GM12872 (cell line): ENCODE measurements at regions not wholly inside any gene's neighbourhood (a gene's known extent, or its start where the extent isn't known, plus 50 kb on each side); places are given as distances from the start of the nearest gene placed in this dataset.

Experiments used
- TF ChIP-seq, protein P1 (sequence below): IDR thresholded peaks from 3 replicates; pipeline ENCODE4 v1.5.1; 2011; ENCODE audit warnings: low read depth, mild to moderate bottlenecking, low read length, moderate library complexity; ENCODE audit not compliant: insufficient read depth

GRCh38 chr13:109436841-109437240 is 349.5 kb downstream of the IRS2 start:
- TF ChIP-seq, protein P1, sequence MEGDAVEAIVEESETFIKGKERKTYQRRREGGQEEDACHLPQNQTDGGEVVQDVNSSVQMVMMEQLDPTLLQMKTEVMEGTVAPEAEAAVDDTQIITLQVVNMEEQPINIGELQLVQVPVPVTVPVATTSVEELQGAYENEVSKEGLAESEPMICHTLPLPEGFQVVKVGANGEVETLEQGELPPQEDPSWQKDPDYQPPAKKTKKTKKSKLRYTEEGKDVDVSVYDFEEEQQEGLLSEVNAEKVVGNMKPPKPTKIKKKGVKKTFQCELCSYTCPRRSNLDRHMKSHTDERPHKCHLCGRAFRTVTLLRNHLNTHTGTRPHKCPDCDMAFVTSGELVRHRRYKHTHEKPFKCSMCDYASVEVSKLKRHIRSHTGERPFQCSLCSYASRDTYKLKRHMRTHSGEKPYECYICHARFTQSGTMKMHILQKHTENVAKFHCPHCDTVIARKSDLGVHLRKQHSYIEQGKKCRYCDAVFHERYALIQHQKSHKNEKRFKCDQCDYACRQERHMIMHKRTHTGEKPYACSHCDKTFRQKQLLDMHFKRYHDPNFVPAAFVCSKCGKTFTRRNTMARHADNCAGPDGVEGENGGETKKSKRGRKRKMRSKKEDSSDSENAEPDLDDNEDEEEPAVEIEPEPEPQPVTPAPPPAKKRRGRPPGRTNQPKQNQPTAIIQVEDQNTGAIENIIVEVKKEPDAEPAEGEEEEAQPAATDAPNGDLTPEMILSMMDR: no peak

GRCh38 chr13:109436055-109436622 is 350.2 kb downstream of the IRS2 start:
- TF ChIP-seq, protein P1: no peak

- TF ChIP-seq, protein P1: no peak
These were observed 355.2 kb downstream of the IRS2 start for GRCh38 chr13:109431217-109431616.

- TF ChIP-seq, protein P1: no peak
These were observed 358.2 kb downstream of the IRS2 start for GRCh38 chr13:109428146-109428545.

DNA sequence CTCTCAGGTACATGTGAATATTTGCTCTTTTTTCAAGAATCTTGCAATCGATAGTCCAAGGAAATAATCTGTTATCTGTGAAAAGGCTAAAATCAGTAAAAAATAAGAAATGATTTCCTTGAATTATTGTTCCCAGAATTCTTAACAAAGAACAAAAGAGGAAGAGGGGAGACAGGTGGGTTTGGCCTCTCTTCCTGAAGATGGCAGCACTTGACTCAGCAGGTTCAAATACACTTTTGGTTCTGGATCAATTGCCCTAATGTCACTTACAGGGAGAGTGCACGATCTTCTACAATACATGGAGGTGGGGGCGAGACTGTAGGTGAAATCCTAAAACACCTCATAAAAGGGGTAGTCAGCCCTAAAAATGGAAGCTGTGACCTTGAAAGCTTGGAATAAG is 358.7 kb downstream of the IRS2 start:
- TF ChIP-seq, protein P1: no peak

DNA sequence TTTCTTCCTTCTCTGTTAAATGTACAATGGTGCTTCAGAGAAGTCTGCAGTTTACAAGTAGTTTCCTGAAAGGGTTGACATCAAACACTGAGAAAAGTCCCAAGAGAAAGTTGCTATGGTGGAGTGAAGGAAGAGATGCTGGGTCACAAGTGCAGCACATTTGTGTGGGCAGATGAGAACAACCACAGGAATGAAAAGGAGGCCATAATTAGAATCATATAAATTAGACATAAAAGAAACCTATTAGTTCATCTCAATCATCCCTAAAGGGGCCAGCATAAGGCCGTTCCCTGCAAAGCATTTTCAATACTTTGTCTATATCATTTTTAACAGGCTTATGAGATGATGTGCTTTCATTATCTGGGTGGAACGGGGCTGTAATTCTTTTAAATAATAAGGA is 359.2 kb downstream of the IRS2 start:
- TF ChIP-seq, protein P1: no peak

- TF ChIP-seq, protein P1: no peak
These were observed 359.7 kb downstream of the IRS2 start for GRCh38 chr13:109426690-109426990.
